ENCODE measurements at regions not wholly inside any gene's neighbourhood (a gene's known extent, or its start where the extent isn't known, plus 50 kb on each side); places are given as distances from the start of the nearest gene placed in this dataset.
A peak's percentile ranks its signal among the peaks of the same experiment; 100 is the strongest.

- intact Hi-C loops (cut with micrococcal nuclease; ENCODE audit: unreplicated experiment): no loop called here
- no peaks in the 10 kb centered on the region for H3K9me2 ChIP-seq (ENCODE audit: insufficient read depth, low read length)
- ChIA-PET CTCF (ENCODE audit: unreplicated experiment) (interaction anchor here (0.8 kb wide), 1 partner anchor 22 kb away, joined by 3 read pairs; no protein-coding TSS in a partner anchor), POLR2A (interaction anchor here (0.6 to 9.8 kb wide), 9 partner anchors 10 to 550 kb away, joined by 3 to 136 read pairs (median 3); no protein-coding TSS in a partner anchor)
- TF ChIP-seq EZH2phosphoT487 (IDR thresholded peaks at IDR 0.05; ENCODE audit: borderline replicate concordance, low read depth, low read length) (no peak), CTCF (conservative IDR thresholded peaks at IDR 0.05; ENCODE audit: low read length) (no peak)
- no peaks in the 10 kb centered on the region for H4K20me1 ChIP-seq (ENCODE audit: insufficient read depth, low read length)
- H2AFZ ChIP-seq (ENCODE audit: low read length): peak overlapping the region; percentile 74; the same call in 1 of the 2 replicates
- H3K36me3 ChIP-seq (ENCODE audit: insufficient read depth, low read length): no peaks in the 10 kb centered on the region
- H3K4me3 ChIP-seq (ENCODE audit: low read depth, low read length, poor library complexity, severe bottlenecking): peak overlapping the region; percentile 4
- peaks cover 98% of the 10 kb centered on the region for H3K4me1 ChIP-seq (ENCODE audit: insufficient read depth, low read length, poor library complexity, severe bottlenecking)
- BruUV-seq (replicated peaks): no TSS peak
- no peaks in the 10 kb centered on the region for H3K9me3 ChIP-seq (ENCODE audit: low read length)
- peak overlapping the region; percentile 55 for H3K4me2 ChIP-seq (ENCODE audit: low read length)
- peak overlapping the region; percentile 70 for H3K27ac ChIP-seq (ENCODE audit: low read depth, low read length, poor library complexity, severe bottlenecking)
- H3K79me2 ChIP-seq (ENCODE audit: insufficient read depth, low read depth, low read length): no peaks in the 10 kb centered on the region
- peak; percentile 72 for DNase-seq (ENCODE audit: low spot score)
These were observed 299.7 kb downstream of the CWC27 start for GRCh38 chr5:65068410-65068809.

- no TSS peak for BruUV-seq (replicated peaks)
- no peak overlapping the region for H3K4me3 ChIP-seq (ENCODE audit: low read depth, low read length, poor library complexity, severe bottlenecking)
- H4K20me1 ChIP-seq (ENCODE audit: insufficient read depth, low read length): no peaks in the 10 kb centered on the region
- intact Hi-C loops (cut with micrococcal nuclease; ENCODE audit: unreplicated experiment): loop anchor here (10.0 kb wide), 1 partner anchor 1075 kb away; the partner anchor contains the start of gene SREK1
- H3K27ac ChIP-seq (ENCODE audit: low read depth, low read length, poor library complexity, severe bottlenecking): peak overlapping the region; percentile 70
- H3K79me2 ChIP-seq (ENCODE audit: insufficient read depth, low read depth, low read length): no peaks in the 10 kb centered on the region
- no peaks in the 10 kb centered on the region for H3K36me3 ChIP-seq (ENCODE audit: insufficient read depth, low read length)
- TF ChIP-seq EZH2phosphoT487 (IDR thresholded peaks at IDR 0.05; ENCODE audit: borderline replicate concordance, low read depth, low read length): no peak
- TF ChIP-seq CTCF (conservative IDR thresholded peaks at IDR 0.05; ENCODE audit: low read length): no peak
- peak overlapping the region; percentile 74; the same call in 1 of the 2 replicates for H2AFZ ChIP-seq (ENCODE audit: low read length)
- ChIA-PET CTCF (ENCODE audit: unreplicated experiment) (no interaction called here), POLR2A (interaction anchor here (0.5 to 9.8 kb wide), 6 partner anchors 12 to 173 kb away, joined by 3 to 136 read pairs (median 4); no protein-coding TSS in a partner anchor)
- H3K9me3 ChIP-seq (ENCODE audit: low read length): no peaks in the 10 kb centered on the region
- H3K9me2 ChIP-seq (ENCODE audit: insufficient read depth, low read length): no peaks in the 10 kb centered on the region
- peak overlapping the region; percentile 55 for H3K4me2 ChIP-seq (ENCODE audit: low read length)
- DNase-seq (ENCODE audit: low spot score): no peak
- H3K4me1 ChIP-seq (ENCODE audit: insufficient read depth, low read length, poor library complexity, severe bottlenecking): peaks cover 100% of the 10 kb centered on the region
These were observed 301.3 kb downstream of the CWC27 start for GRCh38 chr5:65070026-65070425.

GRCh38 chr5:65072850-65073249, 304.1 kb downstream of the CWC27 start:
- H3K9me3 ChIP-seq (ENCODE audit: low read length): no peaks in the 10 kb centered on the region
- CTCF ChIA-PET (ENCODE audit: unreplicated experiment): interaction anchor here (0.9 kb wide), 1 partner anchor 13 kb away, joined by 4 read pairs; no protein-coding TSS in a partner anchor
- no peaks in the 10 kb centered on the region for H3K9me2 ChIP-seq (ENCODE audit: insufficient read depth, low read length)
- H3K4me1 ChIP-seq (ENCODE audit: insufficient read depth, low read length, poor library complexity, severe bottlenecking): peaks cover 95% of the 10 kb centered on the region
- H2AFZ ChIP-seq (ENCODE audit: low read length): peak overlapping the region; percentile 67; the same call in 1 of the 2 replicates
- H4K20me1 ChIP-seq (ENCODE audit: insufficient read depth, low read length): no peaks in the 10 kb centered on the region
- no peaks in the 10 kb centered on the region for H3K79me2 ChIP-seq (ENCODE audit: insufficient read depth, low read depth, low read length)
- TF ChIP-seq EZH2phosphoT487 (IDR thresholded peaks at IDR 0.05; ENCODE audit: borderline replicate concordance, low read depth, low read length): no peak
- TF ChIP-seq CTCF (conservative IDR thresholded peaks at IDR 0.05; ENCODE audit: low read length): no peak
- no TSS peak for BruUV-seq (replicated peaks)
- POLR2A ChIA-PET: interaction anchor here (1.0 to 9.8 kb wide), 12 partner anchors 9 to 410 kb away, joined by 3 to 136 read pairs (median 6); partner anchors contain the start of gene ADAMTS6
- intact Hi-C loops (cut with micrococcal nuclease; ENCODE audit: unreplicated experiment): loop anchor here (1.0 to 10.0 kb wide), 2 partner anchors 37 to 1072 kb away; partner anchors contain the start of gene SREK1
- peak; percentile 96 for DNase-seq (ENCODE audit: low spot score)
- peak overlapping the region; percentile 57 for H3K4me3 ChIP-seq (ENCODE audit: low read depth, low read length, poor library complexity, severe bottlenecking)
- H3K4me2 ChIP-seq (ENCODE audit: low read length): peak overlapping the region; percentile 58
- H3K27ac ChIP-seq (ENCODE audit: low read depth, low read length, poor library complexity, severe bottlenecking): peak overlapping the region; percentile 94
- no peaks in the 10 kb centered on the region for H3K36me3 ChIP-seq (ENCODE audit: insufficient read depth, low read length)
